NCI-H460 (cell line): ENCODE measurements at regions not wholly inside any gene's neighbourhood (a gene's known extent, or its start where the extent isn't known, plus 50 kb on each side); places are given as distances from the start of the nearest gene placed in this dataset.

ENCODE experiments used
- DNase-seq: peaks from one replicate; pipeline ENCODE4 v3.0.0-alpha.2; 2016; ENCODE audit warnings: low read depth; ENCODE audit errors: extremely low read depth

DNA sequence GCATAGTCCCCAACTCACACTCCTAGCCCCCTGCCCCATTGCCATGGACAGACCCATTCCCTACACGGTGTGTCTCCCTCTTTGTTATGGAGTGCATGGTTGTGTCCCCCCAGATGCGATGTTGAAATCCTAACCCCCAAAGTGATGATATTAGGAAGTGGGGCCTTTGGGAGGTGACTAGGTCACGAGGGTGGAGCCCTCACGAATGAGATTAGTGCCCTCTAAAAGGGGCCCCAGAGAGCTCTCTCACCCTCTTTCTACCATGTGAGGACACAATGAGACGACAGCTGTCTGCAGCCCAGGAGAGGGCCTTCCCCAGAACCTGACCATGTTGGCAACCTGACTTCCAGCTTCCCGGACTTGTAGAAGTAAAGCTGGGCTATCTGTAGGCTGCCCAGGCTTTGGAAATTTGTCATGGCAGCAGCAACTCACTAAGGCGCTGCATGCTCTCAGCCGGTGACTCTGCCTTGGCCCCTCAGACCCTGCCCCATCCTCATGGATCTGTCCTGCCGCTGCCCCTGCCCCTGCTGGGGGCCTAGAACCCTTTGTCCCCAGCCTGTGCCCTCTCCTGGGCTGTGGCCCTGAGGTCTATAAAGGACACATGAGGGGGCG, 318.1 kb upstream of the RTL1 start:
- DNase-seq = no peak

DNA sequence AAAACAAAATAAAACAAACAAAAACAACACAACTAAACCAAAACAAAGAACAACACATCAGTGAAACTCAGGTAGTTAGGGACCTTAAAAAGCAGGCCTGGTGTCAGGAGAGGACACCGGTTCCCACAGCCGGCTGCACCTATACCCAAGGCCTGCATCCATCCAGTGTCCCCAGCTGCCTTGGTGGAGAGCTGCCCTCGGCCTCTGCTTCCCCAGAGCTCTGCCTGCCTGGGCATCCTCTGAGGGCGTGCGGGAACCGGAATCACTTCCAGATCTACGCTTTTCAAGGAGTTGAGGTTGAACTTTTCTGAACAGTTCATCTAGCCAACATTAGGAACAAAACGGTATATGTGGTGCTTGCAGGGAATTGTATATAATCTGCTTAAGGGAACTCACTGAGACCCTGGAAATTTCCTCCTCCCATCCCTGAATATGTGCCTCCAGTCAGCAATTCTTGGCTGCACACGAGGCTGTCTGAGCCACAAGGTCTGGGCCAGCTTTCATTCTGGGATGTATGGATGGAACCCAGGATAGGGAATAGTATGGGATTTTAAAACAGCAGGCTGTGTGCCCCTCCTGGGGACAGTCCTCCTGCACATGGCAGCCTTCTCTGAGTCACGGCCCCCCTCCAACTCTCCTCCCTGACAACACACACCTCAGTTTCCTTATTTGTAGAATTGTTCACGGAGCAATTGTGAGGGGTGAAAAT, 319.0 kb upstream of the RTL1 start:
- no peak for DNase-seq

DNA sequence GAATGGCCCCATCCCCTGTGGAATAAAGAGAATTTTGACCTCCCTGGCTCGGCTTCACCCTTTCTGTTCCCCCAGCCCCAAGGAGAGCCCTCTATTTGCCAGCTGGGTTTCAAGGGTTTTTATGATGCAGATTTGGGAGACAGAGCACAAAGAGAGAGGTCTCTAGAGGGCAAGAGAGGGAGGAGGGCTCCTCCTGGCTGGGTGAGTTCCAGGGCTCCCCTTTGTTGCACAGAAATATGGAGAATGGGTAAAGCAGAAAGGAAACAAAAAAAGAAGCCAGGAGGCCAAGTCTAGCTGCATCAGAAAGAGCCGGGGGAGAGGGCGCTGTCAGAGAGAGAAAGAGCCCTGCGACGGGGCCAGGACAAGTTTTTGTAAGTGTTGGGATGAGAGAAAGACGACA, 319.6 kb upstream of the RTL1 start:
- no peak for DNase-seq

GRCh38 chr14:101223561-101224162, 320.1 kb upstream of the RTL1 start:
- no peak for DNase-seq

GRCh38 chr14:101224356-101225156, 321.0 kb upstream of the RTL1 start:
- no peak for DNase-seq

GRCh38 chr14:101225157-101226152, 321.9 kb upstream of the RTL1 start:
- DNase-seq = no peak

DNA sequence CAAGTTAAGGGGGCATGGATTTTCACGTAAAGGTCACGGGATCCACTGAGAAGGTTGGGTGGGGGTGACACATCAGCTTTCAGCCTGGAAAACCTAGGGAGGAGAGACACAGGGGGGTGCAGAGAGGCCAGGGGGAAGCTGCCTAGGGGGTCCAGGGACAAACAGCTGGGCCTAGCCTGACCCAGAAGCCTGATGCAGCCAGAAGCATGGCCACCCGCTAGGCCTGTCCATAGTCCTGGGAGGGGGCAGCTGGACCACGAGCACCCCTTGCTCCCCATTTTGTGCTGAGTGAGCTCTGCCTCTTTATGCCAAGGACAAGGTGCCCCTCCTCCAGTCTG, 322.7 kb upstream of the RTL1 start:
- DNase-seq = no peak

- DNase-seq = no peak
Observed at GRCh38 chr14:101226603-101227425, 323.3 kb upstream of the RTL1 start.

DNA sequence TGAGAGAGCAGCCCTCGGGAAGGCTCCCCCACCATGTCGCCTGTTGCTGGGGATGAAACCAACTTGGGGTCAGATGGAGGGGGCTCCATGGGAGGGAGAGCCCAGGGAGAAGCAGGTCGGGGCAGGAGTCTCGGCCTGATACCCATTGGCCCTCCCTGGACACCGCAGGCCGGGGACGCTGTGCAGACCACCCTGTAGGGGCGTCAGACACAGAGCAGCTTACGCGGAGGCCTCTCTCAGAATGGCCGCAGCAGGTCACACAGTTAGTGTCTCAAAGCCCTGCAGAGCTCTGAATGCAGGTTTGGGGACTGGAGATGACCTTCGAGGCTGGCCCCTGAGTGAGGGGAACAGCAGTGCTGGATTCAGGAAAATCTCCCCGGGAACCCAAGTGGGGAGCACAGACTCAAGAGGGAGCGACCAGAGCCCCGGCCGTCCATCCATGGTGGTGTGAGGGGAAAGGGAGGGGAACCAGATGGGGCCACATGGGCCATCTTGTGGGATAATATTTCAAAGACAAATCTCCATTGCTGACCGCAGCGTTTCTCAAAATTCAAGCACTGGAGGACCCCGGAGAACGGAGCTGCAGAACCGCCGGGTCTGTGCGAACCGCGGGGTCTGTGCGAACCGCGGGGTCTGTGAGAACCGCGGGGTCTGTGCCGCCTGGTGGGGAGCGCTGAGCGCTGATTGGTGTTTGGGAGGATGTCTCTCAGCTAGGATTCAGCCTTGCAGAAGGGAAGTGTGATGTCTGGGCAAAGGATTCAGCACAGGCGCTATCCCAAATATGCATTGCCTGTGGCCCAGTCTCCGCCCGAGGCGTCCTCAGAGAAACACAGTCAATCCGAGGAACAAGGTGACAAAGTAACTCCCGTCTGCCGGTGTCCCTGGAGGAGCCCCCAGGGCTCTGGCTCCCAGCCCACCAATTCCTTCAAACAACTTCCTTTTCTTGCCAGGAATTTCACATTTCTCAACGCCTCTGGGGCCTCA, 324.4 kb upstream of the RTL1 start:
- no peak for DNase-seq

DNA sequence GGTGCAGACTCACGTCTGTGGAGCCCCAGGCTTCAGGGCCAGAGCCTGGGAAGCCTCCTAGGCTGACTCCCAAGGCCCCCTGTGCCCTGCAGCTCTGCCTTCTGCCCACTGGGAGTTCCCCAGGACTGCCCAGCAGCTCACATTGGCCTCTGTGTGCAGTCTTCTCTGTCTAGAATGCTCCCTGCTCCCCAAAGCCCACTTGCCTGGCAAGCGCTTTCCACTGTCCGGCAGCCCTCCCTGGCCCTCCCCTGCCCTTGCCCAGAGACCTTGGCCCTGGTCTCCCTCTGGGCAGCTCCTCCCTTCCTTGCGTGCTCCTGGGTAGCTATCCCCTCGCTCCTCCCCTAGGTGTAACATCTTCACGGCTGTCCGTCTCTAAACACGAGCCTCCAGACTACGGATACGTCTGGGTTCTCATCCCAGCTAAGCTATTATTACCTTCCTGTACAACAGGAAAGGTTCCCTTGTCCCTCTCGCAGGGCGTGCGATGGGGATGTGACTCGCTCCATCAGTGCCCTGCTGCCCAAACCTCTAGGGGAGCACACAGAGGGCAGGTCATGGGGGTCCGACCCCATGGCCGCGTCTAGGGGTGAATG, 325.5 kb upstream of the RTL1 start:
- DNase-seq = no peak

DNA sequence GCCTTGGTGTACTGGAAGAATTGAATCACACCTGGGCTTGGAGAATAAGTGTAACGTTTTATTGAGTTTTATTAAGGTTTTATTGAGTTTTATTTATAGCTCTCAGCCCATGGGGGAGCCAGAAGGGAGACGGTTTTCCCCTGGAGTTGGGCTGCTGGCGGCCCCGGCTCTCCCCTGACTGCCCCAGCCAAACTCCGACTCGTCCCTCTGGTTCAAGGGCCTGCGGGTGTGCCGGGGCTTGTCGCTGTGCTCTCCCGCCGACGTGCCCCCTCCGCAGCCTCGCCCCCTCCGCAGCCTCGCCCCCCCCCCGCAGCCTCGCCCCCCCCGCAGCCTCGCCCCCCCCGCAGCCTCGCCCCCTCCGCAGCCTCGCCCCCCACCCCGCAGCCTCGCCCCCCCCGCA, 326.1 kb upstream of the RTL1 start:
- no peak for DNase-seq

- DNase-seq = no peak
Observed at GRCh38 chr14:101230161-101230850, 326.8 kb upstream of the RTL1 start.

DNA sequence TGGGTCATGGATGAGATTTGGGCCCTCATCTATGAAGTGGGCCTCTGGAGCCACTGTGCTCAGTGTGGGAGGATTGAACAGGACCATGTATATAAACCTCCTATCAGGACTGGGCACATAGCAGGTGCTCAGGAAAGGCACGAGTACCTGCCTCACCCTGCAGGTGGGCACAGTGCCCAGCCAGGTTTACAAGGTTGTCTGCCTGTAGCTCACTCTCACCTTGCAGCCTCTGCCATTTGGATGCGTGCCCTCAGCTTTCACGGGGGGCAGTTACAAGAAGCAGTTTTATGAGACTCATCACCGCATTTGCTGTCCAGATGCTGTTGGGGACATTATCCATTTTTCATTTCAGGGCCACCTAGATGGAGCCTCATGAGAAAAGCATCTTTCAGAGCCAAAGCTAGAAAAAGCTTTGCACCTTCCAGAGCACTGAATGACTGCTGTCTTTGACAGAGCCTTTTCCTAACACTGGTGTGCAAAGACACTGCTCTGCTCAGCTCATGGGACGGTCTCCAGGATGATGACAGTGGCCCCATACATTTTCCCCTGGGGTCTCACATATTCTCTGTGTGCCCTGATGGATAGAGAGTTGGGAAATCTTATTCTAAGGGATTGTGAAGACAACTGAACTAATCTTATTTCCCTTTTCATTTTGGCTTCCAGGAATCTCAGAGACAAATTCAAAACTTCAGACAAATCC, 327.5 kb upstream of the RTL1 start:
- no peak for DNase-seq

GRCh38 chr14:101231828-101232227, 328.3 kb upstream of the RTL1 start:
- DNase-seq = no peak

GRCh38 chr14:101232340-101233020, 328.8 kb upstream of the DIO3 start:
- DNase-seq = no peak

GRCh38 chr14:101233021-101233366, 328.3 kb upstream of the DIO3 start:
- DNase-seq = no peak
